ENCODE measurements at regions not wholly inside any gene's neighbourhood (a gene's known extent, or its start where the extent isn't known, plus 50 kb on each side); places are given as distances from the start of the nearest gene placed in this dataset.

- intact Hi-C loops (cut with micrococcal nuclease), result no loop called here
- Mint-ChIP-seq H3K9me3 (peaks cover 8% of the 10 kb centered on the region), H3K27me3 (ENCODE audit: insufficient read depth) (peaks cover 2% of the 10 kb centered on the region), H3K4me3 (no peak overlapping the region), H3K36me3 (ENCODE audit: low read depth) (no peaks in the 10 kb centered on the region), H3K27ac (no peak overlapping the region), H3K4me1 (ENCODE audit: low read depth) (peaks cover 28% of the 10 kb centered on the region)
- no peak for DNase-seq (ENCODE audit: low spot score)
These were observed 106.8 kb downstream of the FOXB1 start for GRCh38 chr15:60110909-60111308.

GRCh38 chr15:60115579-60116380 lies 111.7 kb downstream of the FOXB1 start:
- Mint-ChIP-seq H3K36me3 (ENCODE audit: low read depth) (no peaks in the 10 kb centered on the region), H3K27me3 (ENCODE audit: insufficient read depth) (no peaks in the 10 kb centered on the region), H3K4me3 (no peak overlapping the region), H3K4me1 (ENCODE audit: low read depth) (peaks cover 43% of the 10 kb centered on the region), H3K9me3 (no peaks in the 10 kb centered on the region), H3K27ac (peak overlapping the region; percentile 37)
- no peak for DNase-seq (ENCODE audit: low spot score)
- intact Hi-C loops (cut with micrococcal nuclease), result no loop called here

GRCh38 chr15:60116456-60117089 lies 112.5 kb downstream of the FOXB1 start:
- Mint-ChIP-seq H3K27me3 (ENCODE audit: insufficient read depth) (no peaks in the 10 kb centered on the region), H3K4me3 (no peak overlapping the region), H3K9me3 (no peaks in the 10 kb centered on the region), H3K36me3 (ENCODE audit: low read depth) (no peaks in the 10 kb centered on the region), H3K27ac (no peak overlapping the region), H3K4me1 (ENCODE audit: low read depth) (peaks cover 44% of the 10 kb centered on the region)
- no peak for DNase-seq (ENCODE audit: low spot score)
- intact Hi-C loops (cut with micrococcal nuclease), result no loop called here

GRCh38 chr15:60118146-60118545 lies 114.0 kb downstream of the FOXB1 start:
- no peaks in the 10 kb centered on the region for H3K27me3 Mint-ChIP-seq (ENCODE audit: insufficient read depth)
- no peak overlapping the region for H3K27ac Mint-ChIP-seq
- no peak for DNase-seq (ENCODE audit: low spot score)
- no peaks in the 10 kb centered on the region for H3K9me3 Mint-ChIP-seq
- H3K36me3 Mint-ChIP-seq (ENCODE audit: low read depth), result no peaks in the 10 kb centered on the region
- H3K4me3 Mint-ChIP-seq, result no peak overlapping the region
- H3K4me1 Mint-ChIP-seq (ENCODE audit: low read depth), result peaks cover 50% of the 10 kb centered on the region
- intact Hi-C loops (cut with micrococcal nuclease), result no loop called here

- H3K4me1 Mint-ChIP-seq (ENCODE audit: low read depth), result peaks cover 50% of the 10 kb centered on the region
- DNase-seq (ENCODE audit: low spot score), result no peak
These were observed 114.5 kb downstream of the FOXB1 start for GRCh38 chr15:60118626-60119025.

GRCh38 chr15:60119101-60119500 lies 115.0 kb downstream of the FOXB1 start:
- Mint-ChIP-seq H3K36me3 (ENCODE audit: low read depth) (no peaks in the 10 kb centered on the region), H3K4me3 (no peak overlapping the region), H3K9me3 (no peaks in the 10 kb centered on the region), H3K27ac (no peak overlapping the region), H3K27me3 (ENCODE audit: insufficient read depth) (no peaks in the 10 kb centered on the region), H3K4me1 (ENCODE audit: low read depth) (peaks cover 51% of the 10 kb centered on the region)
- intact Hi-C loops (cut with micrococcal nuclease), result no loop called here
- no peak for DNase-seq (ENCODE audit: low spot score)

More at GRCh38 chr15:60118626-60119025, 114.5 kb downstream of the FOXB1 start:
- Mint-ChIP-seq H3K4me3 (no peak overlapping the region), H3K27me3 (ENCODE audit: insufficient read depth) (no peaks in the 10 kb centered on the region), H3K9me3 (no peaks in the 10 kb centered on the region), H3K36me3 (ENCODE audit: low read depth) (no peaks in the 10 kb centered on the region), H3K27ac (no peak overlapping the region)
- intact Hi-C loops (cut with micrococcal nuclease), result no loop called here

- DNase-seq (ENCODE audit: low spot score), result no peak
- Mint-ChIP-seq H3K36me3 (ENCODE audit: low read depth) (no peaks in the 10 kb centered on the region), H3K27me3 (ENCODE audit: insufficient read depth) (no peaks in the 10 kb centered on the region), H3K27ac (no peak overlapping the region), H3K9me3 (no peaks in the 10 kb centered on the region), H3K4me3 (no peak overlapping the region), H3K4me1 (ENCODE audit: low read depth) (peaks cover 54% of the 10 kb centered on the region)
- intact Hi-C loops (cut with micrococcal nuclease), result loop anchor here (10.0 kb wide), 1 partner anchor 275 kb away; the partner anchor contains the start of gene ANXA2
These were observed 116.0 kb downstream of the FOXB1 start for GRCh38 chr15:60120100-60120499.

GRCh38 chr15:60121845-60122244 lies 117.7 kb downstream of the FOXB1 start:
- Mint-ChIP-seq H3K4me3 (no peak overlapping the region), H3K27me3 (ENCODE audit: insufficient read depth) (no peaks in the 10 kb centered on the region), H3K36me3 (ENCODE audit: low read depth) (no peaks in the 10 kb centered on the region)

GRCh38 chr15:60122691-60123090 lies 118.6 kb downstream of the FOXB1 start:
- no peaks in the 10 kb centered on the region for H3K36me3 Mint-ChIP-seq (ENCODE audit: low read depth)
- H3K4me1 Mint-ChIP-seq (ENCODE audit: low read depth), result peaks cover 66% of the 10 kb centered on the region
- H3K27ac Mint-ChIP-seq, result no peak overlapping the region
- H3K9me3 Mint-ChIP-seq, result no peaks in the 10 kb centered on the region
- DNase-seq (ENCODE audit: low spot score), result no peak
- H3K4me3 Mint-ChIP-seq, result no peak overlapping the region
- no peaks in the 10 kb centered on the region for H3K27me3 Mint-ChIP-seq (ENCODE audit: insufficient read depth)
- intact Hi-C loops (cut with micrococcal nuclease), result loop anchor here (10.0 kb wide), 1 partner anchor 272 kb away; the partner anchor contains the start of gene ANXA2

More at GRCh38 chr15:60121845-60122244, 117.7 kb downstream of the FOXB1 start:
- Mint-ChIP-seq H3K27ac (no peak overlapping the region), H3K9me3 (no peaks in the 10 kb centered on the region), H3K4me1 (ENCODE audit: low read depth) (peaks cover 57% of the 10 kb centered on the region)
- intact Hi-C loops (cut with micrococcal nuclease), result loop anchor here (10.0 kb wide), 1 partner anchor 273 kb away; the partner anchor contains the start of gene ANXA2
- DNase-seq (ENCODE audit: low spot score), result no peak

GRCh38 chr15:60124460-60125070 lies 120.5 kb downstream of the FOXB1 start:
- H3K27me3 Mint-ChIP-seq (ENCODE audit: insufficient read depth), result no peaks in the 10 kb centered on the region
- H3K27ac Mint-ChIP-seq, result no peak overlapping the region
- H3K4me3 Mint-ChIP-seq, result no peak overlapping the region
- no peaks in the 10 kb centered on the region for H3K9me3 Mint-ChIP-seq
- H3K36me3 Mint-ChIP-seq (ENCODE audit: low read depth), result no peaks in the 10 kb centered on the region
- intact Hi-C loops (cut with micrococcal nuclease), result loop anchor here (5.0 to 10.0 kb wide), 3 partner anchors 207 to 432 kb away; partner anchors contain the start of gene ANXA2
- DNase-seq (ENCODE audit: low spot score), result no peak
- H3K4me1 Mint-ChIP-seq (ENCODE audit: low read depth), result peaks cover 76% of the 10 kb centered on the region

- intact Hi-C loops (cut with micrococcal nuclease), result loop anchor here (5.0 to 10.0 kb wide), 3 partner anchors 208 to 433 kb away; partner anchors contain the start of gene ANXA2
- H3K4me3 Mint-ChIP-seq, result no peak overlapping the region
- H3K4me1 Mint-ChIP-seq (ENCODE audit: low read depth), result peaks cover 71% of the 10 kb centered on the region
- H3K27ac Mint-ChIP-seq, result no peak overlapping the region
- H3K36me3 Mint-ChIP-seq (ENCODE audit: low read depth), result no peaks in the 10 kb centered on the region
- no peaks in the 10 kb centered on the region for H3K9me3 Mint-ChIP-seq
- no peak for DNase-seq (ENCODE audit: low spot score)
- H3K27me3 Mint-ChIP-seq (ENCODE audit: insufficient read depth), result no peaks in the 10 kb centered on the region
These were observed 121.2 kb downstream of the FOXB1 start for GRCh38 chr15:60125334-60125733.

GRCh38 chr15:60126200-60126599 lies 122.1 kb downstream of the FOXB1 start:
- Mint-ChIP-seq H3K27ac (no peak overlapping the region), H3K9me3 (no peaks in the 10 kb centered on the region)
- DNase-seq (ENCODE audit: low spot score), result no peak

More at GRCh38 chr15:60126200-60126599, 122.1 kb downstream of the FOXB1 start:
- peaks cover 66% of the 10 kb centered on the region for H3K4me1 Mint-ChIP-seq (ENCODE audit: low read depth)
- H3K4me3 Mint-ChIP-seq, result peak overlapping the region; percentile 82
- H3K27me3 Mint-ChIP-seq (ENCODE audit: insufficient read depth), result no peaks in the 10 kb centered on the region
- H3K36me3 Mint-ChIP-seq (ENCODE audit: low read depth), result no peaks in the 10 kb centered on the region
- intact Hi-C loops (cut with micrococcal nuclease), result loop anchor here (2.0 to 10.0 kb wide), 4 partner anchors 49 to 434 kb away; partner anchors contain the start of gene ANXA2
